KMS-11 (cell line): ENCODE measurements at regions not wholly inside any gene's neighbourhood (a gene's known extent, or its start where the extent isn't known, plus 50 kb on each side); places are given as distances from the start of the nearest gene placed in this dataset.
A peak's percentile ranks its signal among the peaks of the same experiment; 100 is the strongest.

Source experiments
- H2AFZ ChIP-seq: fragments of 200-600 bp; sonication (generic); 2 replicates; pipeline ENCODE4 v1.6.1; 2016; ENCODE audit warnings: antibody characterized with exemption, mixed run types, low read depth
- H3K27ac ChIP-seq: fragments of 200-600 bp; sonication (generic); 2 replicates; pipeline ENCODE4 v1.6.1; 2016; ENCODE audit warnings: mild to moderate bottlenecking, mixed run types
- H3K27me3 ChIP-seq: fragments of 200-600 bp; sonication (generic); 2 replicates; pipeline ENCODE4 v1.6.1; 2017; ENCODE audit warnings: mild to moderate bottlenecking, low read depth, mixed run types, moderate library complexity; ENCODE audit not compliant: insufficient read depth
- H3K36me3 ChIP-seq: fragments of 200-600 bp; sonication (generic); 2 replicates; pipeline ENCODE4 v1.6.1; 2017; ENCODE audit warnings: mild to moderate bottlenecking, mixed run types; ENCODE audit not compliant: insufficient read depth
- H3K4me1 ChIP-seq: fragments of 200-600 bp; sonication (generic); 2 replicates; pipeline ENCODE4 v1.6.1; 2016; ENCODE audit warnings: mild to moderate bottlenecking, low read depth, mixed run types; ENCODE audit not compliant: poor library complexity, severe bottlenecking
- H3K4me2 ChIP-seq: fragments of 200-600 bp; sonication (generic); 2 replicates; pipeline ENCODE4 v1.7.0; 2016; ENCODE audit warnings: mild to moderate bottlenecking, mixed run types
- H3K4me3 ChIP-seq: fragments of 200-600 bp; sonication (generic); IDR thresholded peaks from 2 replicates; pipeline ENCODE4 v1.6.1; 2017; ENCODE audit warnings: low read depth, low read length, mixed read lengths; ENCODE audit not compliant: insufficient read depth
- H3K79me2 ChIP-seq: fragments of 200-600 bp; sonication (generic); 2 replicates; pipeline ENCODE4 v1.6.1; 2016; ENCODE audit warnings: low read depth, mixed run types; ENCODE audit not compliant: insufficient read depth
- H3K9ac ChIP-seq: fragments of 200-600 bp; sonication (generic); 2 replicates; pipeline ENCODE4 v1.6.1; 2016; ENCODE audit warnings: mild to moderate bottlenecking, mixed run types
- H4K20me1 ChIP-seq: fragments of 200-600 bp; sonication (generic); 2 replicates; pipeline ENCODE4 v1.6.1; 2016; ENCODE audit warnings: mild to moderate bottlenecking, mixed run types; ENCODE audit not compliant: insufficient read depth
- CTCF ChIP-seq: fragments of 200-600 bp; sonication (generic); conservative IDR thresholded peaks from 2 replicates; pipeline ENCODE4 v1.6.1; 2017; ENCODE audit warnings: low read depth, mild to moderate bottlenecking, antibody characterized with exemption, low read length, moderate library complexity, mixed read lengths

- H3K4me1 ChIP-seq = peaks cover 13% of the 10 kb centered on the region
- no peak overlapping the region for H3K4me2 ChIP-seq
- H3K27me3 ChIP-seq = peaks cover 2% of the 10 kb centered on the region
- H3K36me3 ChIP-seq = no peaks in the 10 kb centered on the region
- no peak overlapping the region for H2AFZ ChIP-seq
- no peaks in the 10 kb centered on the region for H4K20me1 ChIP-seq
- H3K27ac ChIP-seq = no peak overlapping the region
- no peak overlapping the region for H3K4me3 ChIP-seq
- H3K79me2 ChIP-seq = no peaks in the 10 kb centered on the region
- no peak for TF ChIP-seq CTCF
- no peak overlapping the region for H3K9ac ChIP-seq
Measured at GRCh38 chr15:77800305-77800704, 167.6 kb upstream of the LINGO1 start.

- TF ChIP-seq CTCF = no peak
- no peak overlapping the region for H3K27ac ChIP-seq
- H2AFZ ChIP-seq = no peak overlapping the region
- no peaks in the 10 kb centered on the region for H3K79me2 ChIP-seq
- peaks cover 13% of the 10 kb centered on the region for H3K4me1 ChIP-seq
- peaks cover 4% of the 10 kb centered on the region for H3K27me3 ChIP-seq
- H4K20me1 ChIP-seq = no peaks in the 10 kb centered on the region
- no peak overlapping the region for H3K9ac ChIP-seq
- H3K4me3 ChIP-seq = no peak overlapping the region
- H3K4me2 ChIP-seq = no peak overlapping the region
- H3K36me3 ChIP-seq = no peaks in the 10 kb centered on the region
Measured at GRCh38 chr15:77798847-77799246, 166.1 kb upstream of the LINGO1 start.

DNA sequence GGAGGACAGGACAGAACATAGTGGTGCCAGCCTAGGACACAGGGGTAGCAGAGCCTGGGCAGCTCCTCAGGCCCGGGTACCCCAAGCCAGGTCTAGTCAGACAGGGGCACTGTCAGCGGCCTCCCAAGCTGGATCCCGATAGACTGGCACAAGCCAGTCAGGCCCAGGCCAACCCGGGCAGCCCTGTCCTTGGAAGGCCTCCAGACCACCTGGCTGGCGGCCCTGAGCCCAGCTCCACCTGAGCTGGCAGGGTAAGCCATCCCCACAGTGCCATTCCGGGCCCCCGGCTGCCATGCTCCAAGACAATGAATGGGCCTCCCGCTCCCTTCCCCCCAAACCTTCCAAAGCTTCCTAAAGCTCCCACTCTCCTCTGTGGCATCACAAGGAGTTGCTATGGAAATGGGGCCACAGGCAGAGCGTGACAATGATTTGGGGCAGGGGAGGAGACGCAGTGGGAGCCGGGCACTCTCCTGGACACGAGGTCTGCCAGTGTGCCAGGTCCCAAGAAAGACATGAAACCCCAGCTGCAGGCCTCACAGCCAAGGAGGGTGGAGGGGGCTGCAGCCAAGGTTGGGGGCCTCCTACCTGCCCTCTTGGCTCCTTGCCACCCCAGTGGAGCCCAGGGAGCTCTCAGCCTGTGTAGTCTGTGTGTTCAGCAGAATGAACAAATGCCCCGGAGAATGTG, 165.6 kb upstream of the LINGO1 start:
- no peak overlapping the region for H3K4me3 ChIP-seq
- H4K20me1 ChIP-seq = no peaks in the 10 kb centered on the region
- no peak overlapping the region for H3K4me2 ChIP-seq
- H2AFZ ChIP-seq = no peak overlapping the region
- H3K27me3 ChIP-seq = peaks cover 9% of the 10 kb centered on the region
- no peak overlapping the region for H3K27ac ChIP-seq
- TF ChIP-seq CTCF = no peak
- H3K4me1 ChIP-seq = peaks cover 13% of the 10 kb centered on the region
- H3K79me2 ChIP-seq = no peaks in the 10 kb centered on the region
- H3K36me3 ChIP-seq = no peaks in the 10 kb centered on the region
- no peak overlapping the region for H3K9ac ChIP-seq

GRCh38 chr15:77797270-77797669, 164.6 kb upstream of the LINGO1 start:
- Histone ChIP-seq H4K20me1 (no peaks in the 10 kb centered on the region), H3K79me2 (no peaks in the 10 kb centered on the region), H3K4me3 (no peak overlapping the region), H3K36me3 (no peaks in the 10 kb centered on the region), H3K4me2 (peak overlapping the region; percentile 39; the same call in 1 of the 2 replicates), H3K4me1 (peaks cover 13% of the 10 kb centered on the region), H3K9ac (no peak overlapping the region), H3K27me3 (peaks cover 10% of the 10 kb centered on the region), H3K27ac (no peak overlapping the region), H2AFZ (peak overlapping the region; percentile 9; the same call in 1 of the 2 replicates)
- no peak for TF ChIP-seq CTCF
